ENCODE measurements at regions not wholly inside any gene's neighbourhood (a gene's known extent, or its start where the extent isn't known, plus 50 kb on each side); places are given as distances from the start of the nearest gene placed in this dataset.

DNA sequence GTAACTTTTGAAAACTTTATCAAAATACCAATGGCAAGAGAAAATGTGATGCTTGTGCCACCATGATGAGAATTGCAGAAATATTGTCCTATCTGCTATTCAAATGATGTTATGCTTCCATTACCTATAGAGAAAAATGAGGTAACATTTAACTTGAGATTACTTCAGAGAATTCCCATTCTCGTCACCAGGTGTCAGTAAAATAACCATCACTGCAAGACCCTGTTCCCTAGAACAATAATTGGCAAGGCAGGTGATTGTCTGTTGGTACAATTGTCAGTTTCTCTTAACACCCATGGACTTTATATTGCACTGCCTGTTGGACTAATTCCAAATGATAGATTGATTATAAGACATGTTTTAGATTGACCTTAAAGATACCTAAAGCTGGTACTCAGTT is 179.9 kb downstream of the GABRG1 start:
- no peaks in the 10 kb centered on the region for H3K36me3 Mint-ChIP-seq (ENCODE audit: low read depth)
- no peaks in the 10 kb centered on the region for H3K27me3 Mint-ChIP-seq (ENCODE audit: low read depth)
- no peaks in the 10 kb centered on the region for H3K9me3 Mint-ChIP-seq
- no peak for DNase-seq (ENCODE audit: low read depth, low spot score)
- TF ChIP-seq CTCF (conservative IDR thresholded peaks at IDR 0.05) = no peak
- no peak overlapping the region for H3K27ac Mint-ChIP-seq (ENCODE audit: unreplicated experiment)
- H3K4me1 Mint-ChIP-seq = no peaks in the 10 kb centered on the region
- H3K4me3 Mint-ChIP-seq = no peak overlapping the region

DNA sequence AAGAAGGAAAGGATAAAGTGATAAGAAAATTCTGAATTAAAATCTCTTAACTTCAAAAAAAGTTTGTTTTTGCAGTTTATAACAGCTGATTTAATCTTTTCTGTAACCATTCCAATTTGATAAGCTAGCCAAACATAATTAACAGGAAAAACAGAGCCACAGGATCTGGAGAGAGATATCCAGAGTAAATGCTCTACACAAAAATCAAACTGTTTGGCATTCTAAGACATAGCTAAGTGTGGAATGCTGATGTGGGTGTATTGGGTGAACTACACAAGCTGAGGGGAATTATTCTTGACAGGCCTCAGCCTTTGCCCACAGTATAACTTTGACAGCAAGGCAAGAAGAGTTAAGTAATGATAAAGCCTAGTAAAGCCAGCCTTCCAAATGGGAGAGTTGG is 184.8 kb downstream of the GABRG1 start:
- Mint-ChIP-seq H3K36me3 (ENCODE audit: low read depth) (no peaks in the 10 kb centered on the region), H3K4me3 (no peak overlapping the region), H3K27me3 (ENCODE audit: low read depth) (no peaks in the 10 kb centered on the region), H3K27ac (ENCODE audit: unreplicated experiment) (no peak overlapping the region), H3K9me3 (no peaks in the 10 kb centered on the region), H3K4me1 (no peaks in the 10 kb centered on the region)
- no peak for DNase-seq (ENCODE audit: low read depth, low spot score)
- no peak for TF ChIP-seq CTCF (conservative IDR thresholded peaks at IDR 0.05)

DNA sequence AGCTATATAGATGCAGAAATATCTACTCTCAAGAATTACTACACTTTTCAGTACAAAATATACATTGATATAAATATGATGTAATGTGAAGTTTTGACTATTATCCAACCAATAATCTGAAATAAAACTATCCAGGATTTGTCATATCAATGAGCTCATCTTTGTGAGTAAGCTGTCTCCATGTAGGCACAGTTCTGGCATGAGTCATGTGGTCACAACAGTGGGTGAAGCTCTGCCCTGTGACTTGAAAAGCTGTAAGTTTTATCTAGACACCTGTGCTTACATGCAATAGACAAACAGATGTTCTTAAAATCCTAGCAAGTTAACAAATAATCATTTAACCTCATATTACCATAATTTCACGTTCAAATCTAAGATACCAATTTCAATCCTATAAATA is 192.7 kb downstream of the GABRG1 start:
- Mint-ChIP-seq H3K27ac (ENCODE audit: unreplicated experiment) (no peak overlapping the region), H3K27me3 (ENCODE audit: low read depth) (no peaks in the 10 kb centered on the region), H3K4me3 (no peak overlapping the region), H3K4me1 (no peaks in the 10 kb centered on the region), H3K9me3 (no peaks in the 10 kb centered on the region), H3K36me3 (ENCODE audit: low read depth) (no peaks in the 10 kb centered on the region)
- TF ChIP-seq CTCF (conservative IDR thresholded peaks at IDR 0.05) = no peak
- DNase-seq (ENCODE audit: low read depth, low spot score) = no peak

GRCh38 chr4:45927641-45928040 is 196.2 kb downstream of the GABRG1 start:
- no peaks in the 10 kb centered on the region for H3K4me1 Mint-ChIP-seq
- no peak for DNase-seq (ENCODE audit: low read depth, low spot score)
- no peak overlapping the region for H3K4me3 Mint-ChIP-seq
- no peak overlapping the region for H3K27ac Mint-ChIP-seq (ENCODE audit: unreplicated experiment)
- no peaks in the 10 kb centered on the region for H3K9me3 Mint-ChIP-seq
- H3K27me3 Mint-ChIP-seq (ENCODE audit: low read depth) = no peaks in the 10 kb centered on the region
- TF ChIP-seq CTCF (conservative IDR thresholded peaks at IDR 0.05) = no peak
- no peaks in the 10 kb centered on the region for H3K36me3 Mint-ChIP-seq (ENCODE audit: low read depth)

GRCh38 chr4:45925809-45926208 is 198.0 kb downstream of the GABRG1 start:
- Mint-ChIP-seq H3K4me1 (no peaks in the 10 kb centered on the region), H3K27me3 (ENCODE audit: low read depth) (no peaks in the 10 kb centered on the region), H3K4me3 (no peak overlapping the region), H3K27ac (ENCODE audit: unreplicated experiment) (no peak overlapping the region), H3K9me3 (no peaks in the 10 kb centered on the region), H3K36me3 (ENCODE audit: low read depth) (no peaks in the 10 kb centered on the region)
- no peak for TF ChIP-seq CTCF (conservative IDR thresholded peaks at IDR 0.05)
- DNase-seq (ENCODE audit: low read depth, low spot score) = no peak

- no peaks in the 10 kb centered on the region for H3K4me1 Mint-ChIP-seq
- H3K9me3 Mint-ChIP-seq = no peaks in the 10 kb centered on the region
- peaks cover 4% of the 10 kb centered on the region for H3K27me3 Mint-ChIP-seq (ENCODE audit: low read depth)
- no peak overlapping the region for H3K4me3 Mint-ChIP-seq
- no peak for DNase-seq (ENCODE audit: low read depth, low spot score)
- TF ChIP-seq CTCF (conservative IDR thresholded peaks at IDR 0.05) = no peak
- no peak overlapping the region for H3K27ac Mint-ChIP-seq (ENCODE audit: unreplicated experiment)
- H3K36me3 Mint-ChIP-seq (ENCODE audit: low read depth) = no peaks in the 10 kb centered on the region
Measured at GRCh38 chr4:45920861-45921260, 203.0 kb downstream of the GABRG1 start.
